ENCODE measurements at regions not wholly inside any gene's neighbourhood (a gene's known extent, or its start where the extent isn't known, plus 50 kb on each side); places are given as distances from the start of the nearest gene placed in this dataset.

GRCh38 chr13:106007156-106007555 is 528.3 kb downstream of the EFNB2 start:
- DNase-seq = no peak
- H3K27ac ChIP-seq = no peak overlapping the region
- 53 to 72% (median 65%) methylated on average over 2 of the region's 2 CpGs for WGBS, 4 donors
- H3K4me1 ChIP-seq (replicated peaks in 1 of 2) = no peaks in the 10 kb centered on the region
- intact Hi-C loops (cut with DNase I) = no loop called here
- no peaks in the 10 kb centered on the region for H3K9me3 ChIP-seq (replicated peaks in 1 of 3)
- no peak overlapping the region for H3K4me3 ChIP-seq
- no peaks in the 10 kb centered on the region for H3K27me3 ChIP-seq
- no peaks in the 10 kb centered on the region for H3K36me3 ChIP-seq (replicated peaks in 1 of 2)
- TF ChIP-seq, protein P1, sequence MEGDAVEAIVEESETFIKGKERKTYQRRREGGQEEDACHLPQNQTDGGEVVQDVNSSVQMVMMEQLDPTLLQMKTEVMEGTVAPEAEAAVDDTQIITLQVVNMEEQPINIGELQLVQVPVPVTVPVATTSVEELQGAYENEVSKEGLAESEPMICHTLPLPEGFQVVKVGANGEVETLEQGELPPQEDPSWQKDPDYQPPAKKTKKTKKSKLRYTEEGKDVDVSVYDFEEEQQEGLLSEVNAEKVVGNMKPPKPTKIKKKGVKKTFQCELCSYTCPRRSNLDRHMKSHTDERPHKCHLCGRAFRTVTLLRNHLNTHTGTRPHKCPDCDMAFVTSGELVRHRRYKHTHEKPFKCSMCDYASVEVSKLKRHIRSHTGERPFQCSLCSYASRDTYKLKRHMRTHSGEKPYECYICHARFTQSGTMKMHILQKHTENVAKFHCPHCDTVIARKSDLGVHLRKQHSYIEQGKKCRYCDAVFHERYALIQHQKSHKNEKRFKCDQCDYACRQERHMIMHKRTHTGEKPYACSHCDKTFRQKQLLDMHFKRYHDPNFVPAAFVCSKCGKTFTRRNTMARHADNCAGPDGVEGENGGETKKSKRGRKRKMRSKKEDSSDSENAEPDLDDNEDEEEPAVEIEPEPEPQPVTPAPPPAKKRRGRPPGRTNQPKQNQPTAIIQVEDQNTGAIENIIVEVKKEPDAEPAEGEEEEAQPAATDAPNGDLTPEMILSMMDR (IDR thresholded peaks at IDR 0.05) = no peak
- no peak for TF ChIP-seq POLR2A (IDR thresholded peaks at IDR 0.05)

GRCh38 chr13:106003651-106004050 is 531.8 kb downstream of the EFNB2 start:
- WGBS, 4 donors = 52 to 68% (median 59%) methylated on average over 1 of the region's 1 CpG
- intact Hi-C loops (cut with DNase I) = no loop called here
- no peak for DNase-seq

DNA sequence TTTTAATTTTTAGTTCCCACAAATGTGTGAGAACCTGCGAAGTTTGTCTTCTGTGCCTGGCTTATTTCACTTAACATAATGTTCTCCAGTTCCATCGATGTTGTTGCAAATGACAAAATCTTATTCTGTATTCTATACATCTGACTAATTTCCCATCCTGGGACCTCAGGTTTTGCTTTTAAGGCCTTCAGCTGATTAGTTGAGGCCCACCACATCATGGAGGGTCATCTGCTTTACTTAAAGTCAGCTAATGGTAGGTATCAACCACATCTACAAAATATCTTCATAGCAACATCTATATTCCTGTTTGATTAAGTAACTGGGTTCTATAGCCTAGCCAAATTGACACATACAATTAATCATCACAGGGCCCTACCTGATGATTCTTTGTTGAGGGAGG is 534.0 kb downstream of the EFNB2 start:
- DNase-seq = no peak
- H3K9me3 ChIP-seq (replicated peaks in 1 of 3) = no peaks in the 10 kb centered on the region
- no peak for TF ChIP-seq POLR2A (IDR thresholded peaks at IDR 0.05)
- TF ChIP-seq, protein P1 (IDR thresholded peaks at IDR 0.05) = no peak
- no peaks in the 10 kb centered on the region for H3K36me3 ChIP-seq (replicated peaks in 1 of 2)
- H3K4me1 ChIP-seq (replicated peaks in 1 of 2) = no peaks in the 10 kb centered on the region
- H3K27me3 ChIP-seq = no peaks in the 10 kb centered on the region
- no peak overlapping the region for H3K4me3 ChIP-seq
- intact Hi-C loops (cut with DNase I) = no loop called here
- WGBS, 4 donors = 48 to 100% (median 73%) methylated on average over 1 to 2 of the region's 2 CpGs
- no peak overlapping the region for H3K27ac ChIP-seq

More at GRCh38 chr13:106003651-106004050, 531.8 kb downstream of the EFNB2 start:
- Histone ChIP-seq H3K27ac (no peak overlapping the region), H3K36me3 (replicated peaks in 1 of 2) (no peaks in the 10 kb centered on the region), H3K27me3 (no peaks in the 10 kb centered on the region), H3K9me3 (replicated peaks in 1 of 3) (no peaks in the 10 kb centered on the region), H3K4me3 (no peak overlapping the region), H3K4me1 (replicated peaks in 1 of 2) (no peaks in the 10 kb centered on the region)
- no peak for TF ChIP-seq POLR2A (IDR thresholded peaks at IDR 0.05)
- TF ChIP-seq, protein P1 (IDR thresholded peaks at IDR 0.05) = no peak

GRCh38 chr13:105997581-105998550 is 537.6 kb downstream of the EFNB2 start:
- no peak overlapping the region for H3K4me3 ChIP-seq
- no peaks in the 10 kb centered on the region for H3K9me3 ChIP-seq (replicated peaks in 1 of 3)
- TF ChIP-seq, protein P1 (IDR thresholded peaks at IDR 0.05) = no peak
- no peak for TF ChIP-seq POLR2A (IDR thresholded peaks at IDR 0.05)
- no peaks in the 10 kb centered on the region for H3K4me1 ChIP-seq (replicated peaks in 1 of 2)
- no peak overlapping the region for H3K27ac ChIP-seq
- intact Hi-C loops (cut with DNase I) = no loop called here
- 68 to 75% (median 73%) methylated on average over 22 to 29 of the region's 29 CpGs for WGBS, 4 donors
- no peak for DNase-seq
- no peaks in the 10 kb centered on the region for H3K36me3 ChIP-seq (replicated peaks in 1 of 2)
- no peaks in the 10 kb centered on the region for H3K27me3 ChIP-seq
